ENCODE measurements at regions not wholly inside any gene's neighbourhood (a gene's known extent, or its start where the extent isn't known, plus 50 kb on each side); places are given as distances from the start of the nearest gene placed in this dataset.

DNA sequence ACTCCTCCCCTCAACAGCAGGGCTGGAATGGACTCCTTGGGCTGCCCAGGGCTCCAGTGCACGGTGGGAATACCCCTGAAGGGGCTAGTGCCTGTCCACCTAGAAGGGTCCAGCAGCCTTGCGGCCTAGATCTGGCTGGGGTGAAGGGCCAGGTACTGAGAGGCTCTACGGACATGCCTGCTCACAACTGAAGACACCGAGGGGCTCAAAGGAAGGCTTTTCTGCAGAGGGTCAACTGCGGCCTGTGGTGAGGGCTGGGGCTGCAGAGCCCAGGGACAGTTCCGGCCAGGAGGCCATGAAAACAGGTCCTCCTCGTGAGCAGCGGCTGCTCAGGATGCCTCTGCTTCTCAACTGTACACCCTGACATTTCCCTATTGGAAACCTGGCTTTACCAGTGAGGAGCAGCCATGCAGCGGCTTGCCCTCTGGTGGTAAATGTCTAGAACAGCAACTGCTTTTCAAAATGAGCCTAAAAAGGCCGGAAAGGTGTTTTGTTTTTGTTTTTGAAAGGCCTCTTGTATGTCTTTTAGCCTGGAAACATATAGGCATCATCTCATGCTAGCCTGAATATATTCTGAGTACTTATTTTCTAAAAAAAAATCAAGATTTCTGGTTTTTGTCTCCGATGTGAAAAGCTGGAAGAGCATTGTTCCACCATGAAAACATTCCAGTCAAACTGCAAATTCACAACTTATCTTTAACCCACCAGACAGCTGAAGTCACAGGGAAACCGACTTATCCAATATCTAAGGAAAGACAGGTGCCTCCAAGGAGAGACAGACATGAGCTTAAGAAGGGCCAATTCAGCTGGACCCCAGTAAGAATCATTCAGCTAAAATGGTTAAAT, 163.4 kb downstream of the KLF13 start:
- Histone ChIP-seq H3K9me3 (ENCODE audit: control insufficient read depth, low read length) (peaks cover 13% of the 10 kb centered on the region), H3K4me1 (ENCODE audit: control insufficient read depth, insufficient read depth, low read length, poor library complexity, severe bottlenecking) (peaks cover 3% of the 10 kb centered on the region), H3K4me3 (ENCODE audit: extremely low read depth, insufficient read depth, low read length, poor library complexity, severe bottlenecking) (no peak overlapping the region), H3K36me3 (ENCODE audit: control insufficient read depth, insufficient read depth, low read length) (no peaks in the 10 kb centered on the region), H3K27ac (ENCODE audit: low read depth, low read length, severe bottlenecking) (no peak overlapping the region)
- 44 to 51% methylated on average over 5 to 10 of the region's 12 CpGs for WGBS, 2 experiments (ENCODE audit: insufficient coverage in 2 of 2)

DNA sequence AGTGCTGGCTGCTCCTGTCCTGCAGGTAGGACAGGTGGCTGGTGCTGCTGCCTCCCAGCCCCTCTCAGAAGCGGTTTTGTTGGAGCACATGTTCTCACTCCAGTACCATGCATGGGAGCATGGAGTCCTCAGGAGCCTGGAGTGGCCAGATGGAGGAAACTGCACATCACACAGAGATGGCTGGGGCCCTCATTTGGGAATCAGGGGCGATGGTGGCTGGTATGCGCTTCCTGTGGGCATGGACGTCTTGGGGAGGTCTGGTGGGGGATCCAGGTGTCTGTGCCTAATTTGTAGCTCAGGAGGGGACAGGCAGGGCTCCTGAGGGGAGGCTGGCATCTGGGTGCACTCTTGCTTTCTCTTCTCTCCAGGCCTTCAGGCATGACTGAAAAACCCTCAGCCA, 168.2 kb downstream of the KLF13 start:
- Histone ChIP-seq H3K27ac (ENCODE audit: low read depth, low read length, severe bottlenecking) (no peak overlapping the region), H3K36me3 (ENCODE audit: control insufficient read depth, insufficient read depth, low read length) (no peaks in the 10 kb centered on the region), H3K9me3 (ENCODE audit: control insufficient read depth, low read length) (peaks cover 13% of the 10 kb centered on the region), H3K4me3 (ENCODE audit: extremely low read depth, insufficient read depth, low read length, poor library complexity, severe bottlenecking) (no peak overlapping the region), H3K4me1 (ENCODE audit: control insufficient read depth, insufficient read depth, low read length, poor library complexity, severe bottlenecking) (no peaks in the 10 kb centered on the region)
- 75 to 76% methylated on average over 4 of the region's 4 CpGs for WGBS, 2 experiments (ENCODE audit: insufficient coverage in 2 of 2)

DNA sequence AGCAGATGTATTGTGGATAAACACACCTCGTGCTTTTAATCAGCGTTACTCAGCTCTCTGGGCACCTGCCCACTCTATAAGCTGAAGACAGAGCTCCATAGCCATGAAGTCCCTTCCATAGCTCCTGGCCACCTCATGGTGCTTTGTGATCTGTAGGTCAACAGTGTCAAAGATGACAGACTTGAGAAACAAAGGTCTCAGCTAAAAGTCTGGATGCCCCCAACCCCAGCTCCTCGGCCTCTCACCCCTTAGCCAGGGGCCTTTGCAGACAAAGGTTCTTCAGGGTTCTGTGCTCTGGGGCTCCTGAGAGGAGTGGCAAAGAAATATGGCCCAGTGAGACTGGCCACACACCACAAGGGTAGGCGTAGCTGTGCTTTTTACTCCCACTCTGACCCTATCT, 168.6 kb downstream of the KLF13 start:
- 68 to 86% methylated on average over 3 to 4 of the region's 4 CpGs for WGBS, 2 experiments (ENCODE audit: insufficient coverage in 2 of 2)
- Histone ChIP-seq H3K36me3 (ENCODE audit: control insufficient read depth, insufficient read depth, low read length) (no peaks in the 10 kb centered on the region), H3K4me3 (ENCODE audit: extremely low read depth, insufficient read depth, low read length, poor library complexity, severe bottlenecking) (no peak overlapping the region), H3K4me1 (ENCODE audit: control insufficient read depth, insufficient read depth, low read length, poor library complexity, severe bottlenecking) (peaks cover 3% of the 10 kb centered on the region), H3K27ac (ENCODE audit: low read depth, low read length, severe bottlenecking) (no peak overlapping the region), H3K9me3 (ENCODE audit: control insufficient read depth, low read length) (peaks cover 13% of the 10 kb centered on the region)

DNA sequence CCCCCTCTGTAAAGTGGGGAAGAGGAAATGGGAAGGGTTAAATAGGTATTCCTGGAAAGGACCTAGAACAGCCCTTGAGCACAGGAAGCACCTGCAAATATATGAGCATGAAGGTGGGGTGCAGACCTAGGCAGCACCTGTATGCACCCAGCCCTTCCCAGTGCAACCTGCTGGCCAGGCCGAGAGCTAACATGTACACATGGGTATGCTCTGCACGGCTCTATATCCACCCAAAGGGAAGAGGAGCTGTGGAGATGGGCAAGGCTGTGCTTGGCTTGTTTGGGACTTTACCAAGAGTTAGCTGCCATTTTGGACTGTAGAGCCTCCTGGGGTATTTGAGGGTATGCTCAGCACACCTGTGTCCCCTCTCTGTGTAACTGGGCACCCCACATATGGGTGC, 171.2 kb downstream of the KLF13 start:
- Histone ChIP-seq H3K4me3 (ENCODE audit: extremely low read depth, insufficient read depth, low read length, poor library complexity, severe bottlenecking) (no peak overlapping the region), H3K27ac (ENCODE audit: low read depth, low read length, severe bottlenecking) (no peak overlapping the region), H3K9me3 (ENCODE audit: control insufficient read depth, low read length) (no peaks in the 10 kb centered on the region), H3K36me3 (ENCODE audit: control insufficient read depth, insufficient read depth, low read length) (no peaks in the 10 kb centered on the region), H3K4me1 (ENCODE audit: control insufficient read depth, insufficient read depth, low read length, poor library complexity, severe bottlenecking) (peaks cover 12% of the 10 kb centered on the region)
- WGBS, 2 experiments (ENCODE audit: insufficient coverage in 2 of 2): 90 to 92% methylated on average over 2 of the region's 2 CpGs

DNA sequence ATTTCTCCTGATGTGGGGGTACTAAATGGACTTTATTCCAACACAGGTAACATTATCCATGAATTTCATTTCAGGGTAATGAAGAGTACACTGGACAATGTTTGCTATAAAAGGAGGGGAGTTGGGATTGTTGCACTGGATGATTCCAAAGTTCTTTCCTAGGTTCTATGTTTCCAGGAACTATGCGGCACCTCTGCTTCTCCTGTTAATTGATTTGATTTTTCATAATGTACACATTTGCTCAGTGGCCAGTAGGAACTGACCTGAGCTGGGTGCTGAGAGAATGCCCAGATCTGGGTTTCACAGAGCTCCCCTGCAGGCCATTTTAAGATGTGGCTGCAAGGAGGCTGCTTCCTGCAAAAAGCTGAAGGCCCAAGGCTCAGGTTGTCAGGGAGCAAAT, 171.7 kb downstream of the KLF13 start:
- no peak overlapping the region for H3K4me3 ChIP-seq (ENCODE audit: extremely low read depth, insufficient read depth, low read length, poor library complexity, severe bottlenecking)
- H3K27ac ChIP-seq (ENCODE audit: low read depth, low read length, severe bottlenecking): no peak overlapping the region
- H3K4me1 ChIP-seq (ENCODE audit: control insufficient read depth, insufficient read depth, low read length, poor library complexity, severe bottlenecking): peaks cover 12% of the 10 kb centered on the region
- H3K9me3 ChIP-seq (ENCODE audit: control insufficient read depth, low read length): no peaks in the 10 kb centered on the region
- WGBS, 2 experiments (ENCODE audit: insufficient coverage in 2 of 2): 75% methylated on average over 1 of the region's 1 CpG; no CpG with 5 or more reads in 1 of the 2 experiments
- H3K36me3 ChIP-seq (ENCODE audit: control insufficient read depth, insufficient read depth, low read length): no peaks in the 10 kb centered on the region

DNA sequence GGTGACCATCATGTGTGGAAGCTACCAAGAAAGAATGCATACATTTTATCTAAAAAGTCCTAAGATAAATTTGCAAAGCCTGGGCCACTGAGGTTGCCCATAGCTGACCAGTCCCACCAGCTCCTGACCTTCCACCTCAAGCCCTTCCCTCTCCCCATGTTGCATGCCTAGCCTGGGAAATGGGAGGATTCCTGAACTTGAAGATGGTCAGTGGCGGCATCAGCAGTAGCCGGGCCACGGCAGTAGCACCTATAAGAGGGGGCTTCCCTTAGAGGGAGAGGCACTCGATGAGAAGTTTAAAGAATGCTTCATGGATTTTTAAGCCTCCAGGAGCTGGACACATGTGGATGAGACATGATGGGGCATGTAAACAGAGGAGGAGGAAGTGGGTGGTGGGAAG, 172.1 kb downstream of the KLF13 start:
- peaks cover 12% of the 10 kb centered on the region for H3K4me1 ChIP-seq (ENCODE audit: control insufficient read depth, insufficient read depth, low read length, poor library complexity, severe bottlenecking)
- no peaks in the 10 kb centered on the region for H3K36me3 ChIP-seq (ENCODE audit: control insufficient read depth, insufficient read depth, low read length)
- WGBS, 2 experiments (ENCODE audit: insufficient coverage in 2 of 2): 86 to 98% methylated on average over 4 of the region's 4 CpGs
- H3K27ac ChIP-seq (ENCODE audit: low read depth, low read length, severe bottlenecking): no peak overlapping the region
- no peaks in the 10 kb centered on the region for H3K9me3 ChIP-seq (ENCODE audit: control insufficient read depth, low read length)
- H3K4me3 ChIP-seq (ENCODE audit: extremely low read depth, insufficient read depth, low read length, poor library complexity, severe bottlenecking): no peak overlapping the region

DNA sequence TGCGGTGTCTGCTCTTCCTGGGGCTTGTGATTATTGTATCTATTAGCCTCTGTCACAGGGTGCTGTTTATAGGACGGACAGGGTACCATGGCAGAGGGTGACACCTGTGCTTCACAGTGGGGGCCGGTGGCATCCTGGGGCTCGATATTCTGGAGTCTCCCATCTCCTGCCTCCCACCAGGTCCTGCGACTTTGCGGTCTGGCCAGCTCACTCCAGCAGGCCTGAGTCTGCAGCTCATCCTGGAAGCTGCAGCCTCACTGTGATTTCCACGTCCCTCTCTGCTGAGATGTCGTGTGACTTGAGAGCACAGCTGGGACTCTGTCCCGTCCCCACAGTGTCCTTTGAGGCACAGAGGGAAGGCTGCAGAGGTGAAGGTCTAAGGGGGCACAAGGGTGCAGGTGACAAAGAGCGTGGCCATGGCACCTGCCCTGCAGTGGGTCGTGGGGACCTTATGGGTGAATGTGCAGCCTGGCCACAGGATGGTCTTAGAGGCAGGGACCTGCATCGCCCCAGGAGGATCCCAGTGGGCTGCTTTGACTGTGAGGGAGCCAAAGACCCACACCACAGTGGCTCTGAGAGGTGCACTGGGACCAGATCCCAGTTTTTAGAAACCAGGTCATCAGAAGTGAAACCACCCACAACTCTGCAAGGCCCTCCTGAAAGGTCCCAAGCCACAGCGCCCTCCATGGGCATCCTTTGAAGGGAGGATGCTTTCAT, 172.8 kb downstream of the KLF13 start:
- peaks cover 12% of the 10 kb centered on the region for H3K4me1 ChIP-seq (ENCODE audit: control insufficient read depth, insufficient read depth, low read length, poor library complexity, severe bottlenecking)
- H3K4me3 ChIP-seq (ENCODE audit: extremely low read depth, insufficient read depth, low read length, poor library complexity, severe bottlenecking): no peak overlapping the region
- 93 to 94% methylated on average over 12 to 13 of the region's 13 CpGs for WGBS, 2 experiments (ENCODE audit: insufficient coverage in 2 of 2)
- no peaks in the 10 kb centered on the region for H3K36me3 ChIP-seq (ENCODE audit: control insufficient read depth, insufficient read depth, low read length)
- H3K9me3 ChIP-seq (ENCODE audit: control insufficient read depth, low read length): no peaks in the 10 kb centered on the region
- H3K27ac ChIP-seq (ENCODE audit: low read depth, low read length, severe bottlenecking): no peak overlapping the region

DNA sequence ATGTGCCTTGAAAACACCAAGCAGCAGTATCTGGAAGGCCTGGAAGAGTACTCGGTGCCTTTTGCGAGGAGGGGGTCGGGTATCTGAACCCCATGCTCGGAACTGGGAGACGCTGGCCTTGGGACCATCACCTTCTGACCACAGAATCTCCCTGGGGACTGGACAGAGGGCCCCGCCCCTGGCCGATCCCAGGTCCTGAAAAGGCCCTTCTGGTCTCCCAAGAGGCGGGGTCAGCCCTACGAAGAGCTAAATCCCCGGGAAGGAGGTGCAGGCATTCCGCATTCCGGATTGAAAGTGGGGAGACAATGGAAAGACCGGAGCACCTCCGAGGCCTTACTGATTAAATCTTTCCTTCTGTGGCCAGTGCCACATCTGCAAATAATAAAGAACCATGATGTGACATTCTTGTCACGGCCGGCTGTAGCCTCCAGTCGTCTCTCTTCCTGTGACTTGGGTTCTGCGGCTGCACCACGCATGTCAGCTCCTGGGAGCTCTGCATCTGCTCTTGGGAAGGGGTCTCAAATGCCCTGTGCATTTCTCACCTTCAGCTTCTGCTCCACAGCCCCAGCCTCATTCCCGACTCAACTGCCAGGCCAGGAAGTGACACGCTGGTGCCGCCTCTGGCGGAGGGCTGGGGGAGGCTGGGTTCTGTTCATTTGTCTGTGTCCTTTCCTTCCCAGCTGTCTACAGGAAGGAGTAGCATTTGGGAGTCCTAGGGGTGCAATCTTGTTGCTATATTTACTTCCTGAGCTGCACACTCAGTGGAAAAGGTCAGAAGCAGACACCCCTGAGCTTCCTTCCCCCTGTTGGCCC, 173.5 kb downstream of the KLF13 start:
- WGBS, 2 experiments (ENCODE audit: insufficient coverage in 2 of 2): 89 to 94% methylated on average over 21 to 23 of the region's 23 CpGs
- H3K4me3 ChIP-seq (ENCODE audit: extremely low read depth, insufficient read depth, low read length, poor library complexity, severe bottlenecking): no peak overlapping the region
- peaks cover 12% of the 10 kb centered on the region for H3K4me1 ChIP-seq (ENCODE audit: control insufficient read depth, insufficient read depth, low read length, poor library complexity, severe bottlenecking)
- H3K9me3 ChIP-seq (ENCODE audit: control insufficient read depth, low read length): no peaks in the 10 kb centered on the region
- peak overlapping the region; percentile 72 for H3K27ac ChIP-seq (ENCODE audit: low read depth, low read length, severe bottlenecking)
- H3K36me3 ChIP-seq (ENCODE audit: control insufficient read depth, insufficient read depth, low read length): no peaks in the 10 kb centered on the region

DNA sequence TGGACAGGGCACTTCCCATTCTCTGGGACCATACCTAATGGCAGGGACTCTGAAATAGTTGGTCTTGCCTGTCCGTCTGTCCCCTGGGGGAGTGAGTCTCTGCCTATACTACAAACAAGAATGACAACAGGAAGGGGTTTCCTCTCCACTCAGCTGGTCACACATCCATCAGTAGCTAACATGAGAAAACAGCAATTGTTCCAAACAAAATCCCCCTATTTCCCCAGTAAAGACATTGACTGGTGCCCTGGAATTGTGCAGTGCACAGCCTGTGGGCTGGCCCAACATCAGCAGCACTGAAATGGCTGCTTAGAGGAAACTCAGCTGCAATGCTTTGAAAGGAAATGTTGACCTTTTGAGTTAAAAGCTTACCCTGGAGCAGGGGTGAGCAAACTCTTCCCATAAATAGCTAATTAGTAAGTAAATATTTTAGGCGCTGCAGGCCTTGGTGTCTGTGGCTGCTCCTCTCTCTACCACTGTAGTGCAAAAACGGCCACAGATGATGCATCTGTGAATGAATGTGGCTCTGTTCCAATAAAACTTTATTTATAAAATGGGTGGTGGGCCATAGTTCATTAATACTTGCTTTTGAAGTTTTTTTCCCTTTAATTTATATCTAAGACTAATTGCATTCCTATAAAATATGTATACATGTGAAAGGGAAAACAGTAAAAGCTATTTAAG, 174.3 kb downstream of the KLF13 start:
- no peaks in the 10 kb centered on the region for H3K9me3 ChIP-seq (ENCODE audit: control insufficient read depth, low read length)
- 60 to 80% methylated on average over 1 of the region's 3 CpGs for WGBS, 2 experiments (ENCODE audit: insufficient coverage in 2 of 2)
- no peaks in the 10 kb centered on the region for H3K36me3 ChIP-seq (ENCODE audit: control insufficient read depth, insufficient read depth, low read length)
- H3K4me3 ChIP-seq (ENCODE audit: extremely low read depth, insufficient read depth, low read length, poor library complexity, severe bottlenecking): no peak overlapping the region
- H3K27ac ChIP-seq (ENCODE audit: low read depth, low read length, severe bottlenecking): peak overlapping the region; percentile 72
- peaks cover 12% of the 10 kb centered on the region for H3K4me1 ChIP-seq (ENCODE audit: control insufficient read depth, insufficient read depth, low read length, poor library complexity, severe bottlenecking)

DNA sequence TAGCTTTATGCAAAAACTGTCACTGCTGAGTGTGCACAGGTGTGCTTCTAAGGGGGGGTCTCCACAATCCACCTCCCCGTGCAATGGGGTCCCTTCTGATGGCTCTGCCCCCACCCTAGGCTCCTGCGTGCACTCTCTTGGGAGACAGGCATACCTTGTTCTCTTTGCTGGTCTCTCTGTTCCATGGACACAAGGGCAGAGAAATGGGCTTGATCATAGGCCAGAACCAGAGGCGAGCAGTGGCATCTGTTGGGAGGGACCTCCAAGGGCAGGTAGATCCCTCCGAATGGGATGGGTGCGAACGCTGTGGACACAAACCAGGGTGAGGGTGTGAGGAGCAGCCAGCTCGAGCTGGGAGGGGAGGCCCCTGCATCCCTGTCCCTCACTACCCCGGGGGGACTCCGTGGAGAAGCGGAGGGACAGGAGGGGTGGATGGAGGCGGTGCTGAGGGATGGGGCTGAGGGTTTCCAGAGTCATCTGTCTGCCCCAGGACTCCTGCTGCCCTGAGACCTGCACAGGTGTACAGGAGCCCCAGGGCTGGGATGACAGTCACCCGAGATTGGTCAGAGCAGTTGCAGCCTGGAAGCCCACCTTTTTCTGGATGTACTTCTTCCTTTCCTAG, 175.0 kb downstream of the KLF13 start:
- no peaks in the 10 kb centered on the region for H3K9me3 ChIP-seq (ENCODE audit: control insufficient read depth, low read length)
- H3K4me3 ChIP-seq (ENCODE audit: extremely low read depth, insufficient read depth, low read length, poor library complexity, severe bottlenecking): no peak overlapping the region
- no peaks in the 10 kb centered on the region for H3K36me3 ChIP-seq (ENCODE audit: control insufficient read depth, insufficient read depth, low read length)
- peaks cover 12% of the 10 kb centered on the region for H3K4me1 ChIP-seq (ENCODE audit: control insufficient read depth, insufficient read depth, low read length, poor library complexity, severe bottlenecking)
- 90 to 98% methylated on average over 6 of the region's 12 CpGs for WGBS, 2 experiments (ENCODE audit: insufficient coverage in 2 of 2)
- no peak overlapping the region for H3K27ac ChIP-seq (ENCODE audit: low read depth, low read length, severe bottlenecking)

All from mesodermal cell (in vitro differentiated cells).